HG03039 (cell line): ENCODE measurements at regions not wholly inside any gene's neighbourhood (a gene's known extent, or its start where the extent isn't known, plus 50 kb on each side); places are given as distances from the start of the nearest gene placed in this dataset.

Experiments used
- ATAC-seq: cut with Tn5 transposase; IDR thresholded peaks from one replicate; pipeline ENCODE4 v1.9.1; 2021; ENCODE audit warnings: mild to moderate bottlenecking, moderate library complexity; ENCODE audit not compliant: unreplicated experiment

- no peak for ATAC-seq
Measured at GRCh38 chr10:128520211-128520815, 394.1 kb upstream of the MKI67 start.

- ATAC-seq: no peak
Measured at GRCh38 chr10:128522551-128523308, 396.5 kb upstream of the MKI67 start.

GRCh38 chr10:128525444-128525843, 399.2 kb upstream of the MKI67 start:
- no peak for ATAC-seq

GRCh38 chr10:128525936-128526335, 399.7 kb upstream of the MKI67 start:
- no peak for ATAC-seq

GRCh38 chr10:128526791-128527375, 400.7 kb upstream of the MKI67 start:
- no peak for ATAC-seq

- no peak for ATAC-seq
Measured at GRCh38 chr10:128527711-128528110, 401.5 kb upstream of the MKI67 start.

- ATAC-seq: no peak
Measured at GRCh38 chr10:128528167-128528566, 401.9 kb upstream of the MKI67 start.

- ATAC-seq: no peak
Measured at GRCh38 chr10:128528781-128529180, 402.6 kb upstream of the MKI67 start.

- ATAC-seq: no peak
Measured at GRCh38 chr10:128529225-128529624, 403.0 kb upstream of the MKI67 start.

- ATAC-seq: no peak
Measured at GRCh38 chr10:128530301-128530700, 404.1 kb upstream of the MKI67 start.

GRCh38 chr10:128530946-128531345, 404.7 kb upstream of the MKI67 start:
- ATAC-seq: no peak

- ATAC-seq: no peak
Measured at GRCh38 chr10:128534686-128535085, 408.5 kb upstream of the MKI67 start.

- ATAC-seq: no peak
Measured at GRCh38 chr10:128536259-128536658, 410.0 kb upstream of the MKI67 start.

GRCh38 chr10:128537834-128538330, 411.7 kb upstream of the MKI67 start:
- no peak for ATAC-seq

GRCh38 chr10:128538671-128539070, 412.4 kb upstream of the MKI67 start:
- ATAC-seq: no peak

GRCh38 chr10:128539510-128540127, 413.4 kb upstream of the MKI67 start:
- no peak for ATAC-seq

GRCh38 chr10:128540128-128540762, 414.0 kb upstream of the MKI67 start:
- no peak for ATAC-seq

- ATAC-seq: no peak
Measured at GRCh38 chr10:128540781-128541761, 414.8 kb upstream of the MKI67 start.

GRCh38 chr10:128541926-128542475, 415.8 kb upstream of the MKI67 start:
- ATAC-seq: no peak

GRCh38 chr10:128542659-128543058, 416.4 kb upstream of the MKI67 start:
- no peak for ATAC-seq
